IMR-90 (cell line): ENCODE measurements at regions not wholly inside any gene's neighbourhood (a gene's known extent, or its start where the extent isn't known, plus 50 kb on each side); places are given as distances from the start of the nearest gene placed in this dataset.

Experiments used
- FOS ChIP-seq: fragments of 150-350 bp; IDR thresholded peaks from 2 replicates; pipeline ENCODE4 v1.6.1; 2016; ENCODE audit warnings: low read depth, low read length
- MAFK ChIP-seq: IDR thresholded peaks from 2 replicates; pipeline ENCODE4 v1.6.1; 2012; ENCODE audit warnings: low read depth, low read length, improper control_type of control experiment
- MAZ ChIP-seq: IDR thresholded peaks from 2 replicates; pipeline ENCODE4 v1.6.1; 2012; ENCODE audit warnings: low read depth, mild to moderate bottlenecking, low read length, improper control_type of control experiment, moderate library complexity, borderline replicate concordance
- MXI1 ChIP-seq: IDR thresholded peaks from 2 replicates; pipeline ENCODE4 v1.6.1; 2012; ENCODE audit warnings: low read depth, mild to moderate bottlenecking, low read length, moderate library complexity, borderline replicate concordance
- POLR2A ChIP-seq: IDR thresholded peaks from 2 replicates; pipeline ENCODE4 v1.6.1; 2012; ENCODE audit warnings: mild to moderate bottlenecking, low read depth, low read length
- RAD21 ChIP-seq: IDR thresholded peaks from 2 replicates; pipeline ENCODE4 v1.6.1; 2012; ENCODE audit warnings: low read length, improper control_type of control experiment
- RFX5 ChIP-seq: IDR thresholded peaks from 2 replicates; pipeline ENCODE4 v1.8.0; 2012; ENCODE audit warnings: low read depth, mild to moderate bottlenecking, low read length, moderate library complexity
- SMC3 ChIP-seq: fragments of 150-350 bp; IDR thresholded peaks from 2 replicates; pipeline ENCODE4 v1.6.1; 2016; ENCODE audit warnings: low read depth, mild to moderate bottlenecking, antibody characterized with exemption, low read length, moderate library complexity
- TF ChIP-seq, protein P1 (sequence below): conservative IDR thresholded peaks from 2 replicates; pipeline ENCODE4 v1.5.1; 2012; ENCODE audit warnings: mild to moderate bottlenecking, low read depth, low read length, improper control_type of control experiment
- TF ChIP-seq, protein P2 (sequence below): fragments of 150-350 bp; IDR thresholded peaks from 2 replicates; pipeline ENCODE4 v1.6.1; 2017; ENCODE audit warnings: mild to moderate bottlenecking, antibody characterized with exemption, low read length, low read depth

DNA sequence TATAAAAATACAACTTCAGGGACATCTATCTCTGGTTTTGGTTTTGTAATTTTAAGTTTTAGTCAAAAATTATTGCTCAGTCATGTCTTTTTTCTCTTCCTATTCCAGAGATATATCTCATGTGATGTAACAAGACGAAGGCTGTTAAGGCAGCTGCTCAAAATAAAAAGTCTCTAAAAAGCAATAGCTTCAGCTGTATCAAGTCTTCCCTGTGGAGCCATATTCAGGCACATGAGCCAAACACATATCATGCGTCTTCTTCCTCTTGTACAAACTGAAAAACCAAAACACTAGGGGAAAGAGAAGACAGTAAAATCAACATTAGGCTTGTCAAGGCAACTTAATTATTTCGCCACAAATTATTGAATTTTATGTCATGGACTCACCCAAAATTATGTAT is 240.7 kb downstream of the NRIP1 start:
- no peak for TF ChIP-seq RAD21
- TF ChIP-seq, protein P1, sequence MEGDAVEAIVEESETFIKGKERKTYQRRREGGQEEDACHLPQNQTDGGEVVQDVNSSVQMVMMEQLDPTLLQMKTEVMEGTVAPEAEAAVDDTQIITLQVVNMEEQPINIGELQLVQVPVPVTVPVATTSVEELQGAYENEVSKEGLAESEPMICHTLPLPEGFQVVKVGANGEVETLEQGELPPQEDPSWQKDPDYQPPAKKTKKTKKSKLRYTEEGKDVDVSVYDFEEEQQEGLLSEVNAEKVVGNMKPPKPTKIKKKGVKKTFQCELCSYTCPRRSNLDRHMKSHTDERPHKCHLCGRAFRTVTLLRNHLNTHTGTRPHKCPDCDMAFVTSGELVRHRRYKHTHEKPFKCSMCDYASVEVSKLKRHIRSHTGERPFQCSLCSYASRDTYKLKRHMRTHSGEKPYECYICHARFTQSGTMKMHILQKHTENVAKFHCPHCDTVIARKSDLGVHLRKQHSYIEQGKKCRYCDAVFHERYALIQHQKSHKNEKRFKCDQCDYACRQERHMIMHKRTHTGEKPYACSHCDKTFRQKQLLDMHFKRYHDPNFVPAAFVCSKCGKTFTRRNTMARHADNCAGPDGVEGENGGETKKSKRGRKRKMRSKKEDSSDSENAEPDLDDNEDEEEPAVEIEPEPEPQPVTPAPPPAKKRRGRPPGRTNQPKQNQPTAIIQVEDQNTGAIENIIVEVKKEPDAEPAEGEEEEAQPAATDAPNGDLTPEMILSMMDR, result no peak
- no peak for TF ChIP-seq POLR2A
- TF ChIP-seq RFX5, result no peak
- TF ChIP-seq, protein P2, sequence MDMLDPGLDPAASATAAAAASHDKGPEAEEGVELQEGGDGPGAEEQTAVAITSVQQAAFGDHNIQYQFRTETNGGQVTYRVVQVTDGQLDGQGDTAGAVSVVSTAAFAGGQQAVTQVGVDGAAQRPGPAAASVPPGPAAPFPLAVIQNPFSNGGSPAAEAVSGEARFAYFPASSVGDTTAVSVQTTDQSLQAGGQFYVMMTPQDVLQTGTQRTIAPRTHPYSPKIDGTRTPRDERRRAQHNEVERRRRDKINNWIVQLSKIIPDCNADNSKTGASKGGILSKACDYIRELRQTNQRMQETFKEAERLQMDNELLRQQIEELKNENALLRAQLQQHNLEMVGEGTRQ, result no peak
- no peak for TF ChIP-seq FOS
- TF ChIP-seq SMC3, result no peak
- no peak for TF ChIP-seq MAZ
- TF ChIP-seq MXI1, result no peak
- TF ChIP-seq MAFK, result no peak
